Activated naive CD8-positive, alpha-beta T cell (primary cell): ENCODE measurements at regions not wholly inside any gene's neighbourhood (a gene's known extent, or its start where the extent isn't known, plus 50 kb on each side); places are given as distances from the start of the nearest gene placed in this dataset.
"Not testable (repeated sequence)": the region's sequence is repeated elsewhere in the genome, so short reads cannot be mapped to it uniquely, and the experiment has no call there.

Source experiments
- H3K27ac Mint-ChIP-seq: one replicate; pipeline ENCODE4 v1.8.0; 2021; ENCODE audit warnings: mixed read lengths
- H3K27me3 Mint-ChIP-seq: one replicate; pipeline ENCODE4 v1.8.0; 2021; ENCODE audit warnings: mixed read lengths
- H3K36me3 Mint-ChIP-seq: one replicate; pipeline ENCODE4 v1.8.0; 2021; ENCODE audit warnings: mixed read lengths
- H3K4me1 Mint-ChIP-seq: one replicate; pipeline ENCODE4 v1.8.0; 2021; ENCODE audit warnings: low read depth, mixed read lengths
- H3K4me3 Mint-ChIP-seq: one replicate; pipeline ENCODE4 v1.8.0; 2021; ENCODE audit warnings: mild to moderate bottlenecking, mixed read lengths
- H3K9me3 Mint-ChIP-seq: one replicate; pipeline ENCODE4 v1.8.0; 2021; ENCODE audit warnings: low read depth, mixed read lengths

DNA sequence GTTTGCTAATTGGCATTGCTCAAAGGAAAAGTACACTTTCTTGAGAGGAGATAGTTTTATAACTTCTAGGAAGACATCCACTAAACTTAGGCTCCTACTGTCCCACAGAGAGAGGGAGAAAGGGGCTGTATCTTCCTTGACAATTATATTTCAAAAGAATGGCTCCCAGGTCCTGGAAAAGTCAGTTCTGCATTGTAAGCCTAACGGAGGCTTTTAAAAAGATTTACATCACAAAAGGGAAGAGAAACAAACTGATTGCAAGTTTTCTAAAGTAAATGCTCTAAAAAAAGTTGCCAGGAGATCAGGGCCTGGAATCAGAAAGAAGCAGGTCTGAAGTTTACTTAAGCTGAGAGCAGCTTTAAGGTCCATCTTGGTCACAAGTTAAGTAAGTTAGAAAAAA lies 839.5 kb downstream of the FRK start:
- Mint-ChIP-seq H3K27me3 (no peaks in the 10 kb centered on the region), H3K27ac (no peak overlapping the region), H3K4me1 (no peaks in the 10 kb centered on the region), H3K4me3 (no peak overlapping the region), H3K9me3 (peaks cover 4% of the 10 kb centered on the region), H3K36me3 (no peaks in the 10 kb centered on the region)

GRCh38 chr6:115220551-115221159 lies 840.0 kb downstream of the FRK start:
- peaks cover 4% of the 10 kb centered on the region for H3K9me3 Mint-ChIP-seq
- H3K27ac Mint-ChIP-seq: no peak overlapping the region
- H3K36me3 Mint-ChIP-seq: no peaks in the 10 kb centered on the region
- no peaks in the 10 kb centered on the region for H3K27me3 Mint-ChIP-seq
- H3K4me3 Mint-ChIP-seq: no peak overlapping the region
- no peaks in the 10 kb centered on the region for H3K4me1 Mint-ChIP-seq

GRCh38 chr6:115219645-115220044 lies 841.0 kb downstream of the FRK start:
- H3K4me1 Mint-ChIP-seq: no peaks in the 10 kb centered on the region
- peaks cover 4% of the 10 kb centered on the region for H3K9me3 Mint-ChIP-seq
- no peak overlapping the region for H3K27ac Mint-ChIP-seq
- H3K4me3 Mint-ChIP-seq: no peak overlapping the region
- H3K36me3 Mint-ChIP-seq: no peaks in the 10 kb centered on the region
- no peaks in the 10 kb centered on the region for H3K27me3 Mint-ChIP-seq

DNA sequence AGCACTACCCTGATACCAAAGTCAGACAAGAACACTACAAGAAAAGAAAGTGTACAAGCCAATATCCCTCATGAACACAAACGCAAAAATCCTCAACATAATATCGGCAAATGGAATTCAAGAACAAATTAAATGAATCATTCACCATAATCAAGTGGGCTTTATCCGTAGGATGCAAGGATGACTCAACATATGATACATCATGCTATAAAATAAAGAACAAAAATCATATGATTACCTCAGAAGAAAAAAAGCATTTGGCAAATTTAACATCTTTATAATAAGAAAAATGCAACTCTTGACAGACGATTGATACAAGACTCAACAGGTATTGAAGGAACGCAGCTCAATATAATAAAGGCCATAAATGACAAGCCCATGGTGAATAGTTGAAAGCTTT lies 843.9 kb downstream of the FRK start:
- Mint-ChIP-seq H3K4me3 (no peak overlapping the region), H3K36me3 (no peaks in the 10 kb centered on the region), H3K4me1 (no peaks in the 10 kb centered on the region), H3K9me3 (peaks cover 3% of the 10 kb centered on the region), H3K27ac (no peak overlapping the region), H3K27me3 (no peaks in the 10 kb centered on the region)

DNA sequence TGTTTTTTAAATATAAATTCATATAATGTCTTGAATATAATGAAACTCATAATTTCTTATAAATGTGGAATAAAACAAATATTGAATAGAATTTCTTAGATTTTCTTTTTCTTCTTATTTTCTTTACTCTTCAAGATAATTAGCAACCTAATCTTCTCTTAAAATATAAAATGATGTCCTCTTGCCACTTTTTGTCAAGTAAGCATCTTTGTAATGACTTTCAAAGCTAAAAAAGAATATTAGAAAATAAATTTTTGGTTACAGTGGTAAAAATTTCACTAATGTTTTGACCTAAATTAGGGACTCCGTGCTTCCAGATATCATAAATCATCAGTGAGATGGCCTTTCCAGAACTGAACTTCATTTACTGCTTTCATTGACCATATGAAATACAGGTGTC lies 846.4 kb downstream of the FRK start:
- Mint-ChIP-seq H3K27ac (no peak overlapping the region), H3K27me3 (no peaks in the 10 kb centered on the region), H3K9me3 (peaks cover 12% of the 10 kb centered on the region), H3K36me3 (no peaks in the 10 kb centered on the region), H3K4me3 (no peak overlapping the region), H3K4me1 (no peaks in the 10 kb centered on the region)

GRCh38 chr6:115203381-115203780 lies 857.3 kb downstream of the FRK start:
- Mint-ChIP-seq H3K9me3 (peaks cover 18% of the 10 kb centered on the region), H3K27ac (no peak overlapping the region), H3K4me1 (no peaks in the 10 kb centered on the region), H3K27me3 (no peaks in the 10 kb centered on the region), H3K4me3 (no peak overlapping the region), H3K36me3 (no peaks in the 10 kb centered on the region)

DNA sequence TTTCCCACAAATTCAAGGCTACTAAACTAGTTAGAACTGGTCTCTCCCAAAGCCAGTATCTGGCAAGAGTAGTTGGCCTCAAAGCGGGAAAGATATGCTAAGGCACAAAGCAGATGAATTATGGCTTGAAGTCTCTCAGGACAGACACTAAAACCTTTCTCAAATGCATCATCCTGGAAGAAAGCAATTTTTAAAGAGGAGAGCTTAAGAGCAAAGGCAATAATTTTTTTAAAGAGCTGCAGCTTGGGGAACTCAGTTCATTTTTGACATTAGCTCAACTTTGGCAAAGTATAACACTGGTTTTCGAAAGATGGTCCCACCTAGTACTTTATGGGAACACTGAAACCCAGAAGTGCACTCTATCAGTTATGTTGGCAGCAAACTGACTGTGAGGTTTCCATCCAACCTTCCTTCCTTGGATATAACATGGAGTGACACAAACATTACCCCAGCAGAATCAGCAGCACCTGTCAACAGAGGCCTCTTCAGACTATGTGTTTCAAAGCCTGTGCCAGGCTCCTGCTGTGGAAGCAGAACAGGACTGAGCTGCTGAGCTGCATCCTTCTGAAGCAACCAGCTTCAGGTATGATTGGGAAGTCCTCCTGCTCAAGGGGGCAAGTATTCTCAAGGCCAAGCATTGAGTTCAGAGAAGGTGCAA lies 852.3 kb upstream of the HS3ST5 start:
- Mint-ChIP-seq H3K27me3 (no peaks in the 10 kb centered on the region), H3K4me3 (no peak overlapping the region), H3K9me3 (peaks cover 13% of the 10 kb centered on the region), H3K4me1 (no peaks in the 10 kb centered on the region), H3K27ac (no peak overlapping the region), H3K36me3 (no peaks in the 10 kb centered on the region)

GRCh38 chr6:115191989-115192388 lies 849.2 kb upstream of the HS3ST5 start:
- Mint-ChIP-seq H3K27me3 (no peaks in the 10 kb centered on the region), H3K36me3 (no peaks in the 10 kb centered on the region), H3K27ac (no peak overlapping the region), H3K4me3 (no peak overlapping the region), H3K4me1 (no peaks in the 10 kb centered on the region), H3K9me3 (peaks cover 4% of the 10 kb centered on the region)

GRCh38 chr6:115190534-115190933 lies 847.7 kb upstream of the HS3ST5 start:
- Mint-ChIP-seq H3K4me1 (no peaks in the 10 kb centered on the region), H3K9me3 (peaks cover 4% of the 10 kb centered on the region), H3K27me3 (no peaks in the 10 kb centered on the region), H3K36me3 (no peaks in the 10 kb centered on the region), H3K27ac (no peak overlapping the region), H3K4me3 (no peak overlapping the region)

DNA sequence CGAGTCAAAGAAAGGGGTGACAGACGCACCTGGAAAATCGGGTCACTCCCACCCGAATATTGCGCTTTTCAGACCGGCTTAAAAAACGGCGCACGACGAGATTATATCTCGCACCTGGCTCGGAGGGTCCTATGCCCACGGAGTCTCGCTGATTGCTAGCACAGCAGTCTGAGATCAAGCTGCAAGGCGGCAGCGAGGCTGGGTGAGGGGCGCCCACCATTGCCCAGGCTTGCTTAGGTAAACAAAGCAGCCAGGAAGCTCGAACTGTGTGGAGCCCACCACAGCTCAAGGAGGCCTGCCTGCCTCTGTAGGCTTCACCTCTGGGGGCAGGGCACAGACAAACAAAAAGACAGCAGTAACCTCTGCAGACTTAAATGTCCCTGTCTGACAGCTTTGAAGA lies 832.6 kb upstream of the HS3ST5 start:
- H3K27me3 Mint-ChIP-seq, H3K4me3 Mint-ChIP-seq, H3K27ac Mint-ChIP-seq, H3K4me1 Mint-ChIP-seq, H3K36me3 Mint-ChIP-seq, H3K9me3 Mint-ChIP-seq: not testable (repeated sequence)

- not testable (repeated sequence) for H3K27me3 Mint-ChIP-seq, H3K36me3 Mint-ChIP-seq, H3K27ac Mint-ChIP-seq, H3K4me3 Mint-ChIP-seq, H3K4me1 Mint-ChIP-seq, H3K9me3 Mint-ChIP-seq
Measured at GRCh38 chr6:115165912-115166311, 823.1 kb upstream of the HS3ST5 start.

GRCh38 chr6:115159733-115160132 lies 816.9 kb upstream of the HS3ST5 start:
- H3K4me1 Mint-ChIP-seq: no peaks in the 10 kb centered on the region
- H3K27ac Mint-ChIP-seq: no peak overlapping the region
- no peak overlapping the region for H3K4me3 Mint-ChIP-seq
- peaks cover 4% of the 10 kb centered on the region for H3K9me3 Mint-ChIP-seq
- H3K36me3 Mint-ChIP-seq: no peaks in the 10 kb centered on the region
- no peaks in the 10 kb centered on the region for H3K27me3 Mint-ChIP-seq

DNA sequence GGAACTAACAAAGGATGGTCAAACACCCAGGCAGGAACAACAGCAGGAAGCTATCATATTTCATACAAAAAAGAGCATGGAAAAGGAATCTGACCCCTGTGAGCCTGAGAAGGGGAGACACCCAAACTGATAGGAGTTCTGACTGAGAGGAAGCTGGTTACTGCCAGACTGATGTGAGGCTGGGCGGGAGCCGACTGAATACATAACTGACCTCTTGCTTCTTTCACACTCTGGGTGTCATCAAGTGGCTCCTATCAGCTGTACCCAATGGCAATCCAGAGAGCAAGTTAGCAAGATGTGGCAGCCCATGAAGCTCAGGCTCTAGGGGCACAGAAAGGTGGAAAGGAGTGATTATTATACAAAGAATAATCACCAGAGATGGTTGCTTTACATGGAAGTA lies 795.1 kb upstream of the HS3ST5 start:
- Mint-ChIP-seq H3K27ac (no peak overlapping the region), H3K9me3 (peaks cover 4% of the 10 kb centered on the region), H3K36me3 (no peaks in the 10 kb centered on the region), H3K4me1 (no peaks in the 10 kb centered on the region), H3K27me3 (no peaks in the 10 kb centered on the region), H3K4me3 (no peak overlapping the region)

GRCh38 chr6:115133790-115134189 lies 791.0 kb upstream of the HS3ST5 start:
- Mint-ChIP-seq H3K4me1 (no peaks in the 10 kb centered on the region), H3K27me3 (no peaks in the 10 kb centered on the region), H3K9me3 (peaks cover 4% of the 10 kb centered on the region), H3K27ac (no peak overlapping the region), H3K36me3 (no peaks in the 10 kb centered on the region), H3K4me3 (no peak overlapping the region)

DNA sequence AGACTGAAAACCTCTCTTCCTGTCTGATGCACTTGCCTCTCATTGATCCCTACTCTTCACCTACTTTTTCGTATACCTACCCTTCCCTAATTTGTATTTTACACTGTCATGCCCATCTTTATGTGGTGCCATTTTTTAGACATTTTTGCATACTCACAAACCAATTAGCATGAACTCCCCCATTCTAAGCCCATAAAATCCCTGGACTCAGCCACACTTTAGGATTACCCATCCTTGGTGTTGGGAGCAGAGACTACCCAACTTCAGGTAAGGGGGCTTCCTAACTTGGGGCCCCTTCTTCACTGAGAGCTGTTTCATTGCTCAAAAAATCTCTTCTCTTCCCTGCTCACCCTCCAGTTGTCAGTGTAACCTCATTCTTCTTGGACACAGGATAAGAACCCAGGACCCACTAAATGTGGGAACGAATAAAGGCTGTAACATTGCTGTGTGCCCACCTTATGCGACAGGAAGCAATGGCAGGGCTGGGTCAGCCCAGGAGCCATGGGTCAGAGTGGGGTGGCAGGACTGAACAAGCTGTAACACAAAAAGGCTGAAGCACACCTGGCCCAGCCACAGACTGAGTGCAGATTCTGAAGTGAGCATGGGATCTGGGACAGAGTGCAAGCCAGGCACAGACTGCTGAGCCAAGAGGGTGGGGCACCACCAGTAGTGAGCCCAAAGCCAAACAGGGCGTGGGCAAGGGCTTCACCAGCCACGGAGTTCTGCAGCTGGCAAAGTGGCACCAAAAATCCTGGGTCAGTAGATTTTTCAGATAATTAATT lies 789.1 kb upstream of the HS3ST5 start:
- Mint-ChIP-seq H3K9me3 (peaks cover under 1% of the 10 kb centered on the region), H3K27me3 (no peaks in the 10 kb centered on the region), H3K4me1 (no peaks in the 10 kb centered on the region), H3K27ac (no peak overlapping the region), H3K4me3 (no peak overlapping the region), H3K36me3 (no peaks in the 10 kb centered on the region)

DNA sequence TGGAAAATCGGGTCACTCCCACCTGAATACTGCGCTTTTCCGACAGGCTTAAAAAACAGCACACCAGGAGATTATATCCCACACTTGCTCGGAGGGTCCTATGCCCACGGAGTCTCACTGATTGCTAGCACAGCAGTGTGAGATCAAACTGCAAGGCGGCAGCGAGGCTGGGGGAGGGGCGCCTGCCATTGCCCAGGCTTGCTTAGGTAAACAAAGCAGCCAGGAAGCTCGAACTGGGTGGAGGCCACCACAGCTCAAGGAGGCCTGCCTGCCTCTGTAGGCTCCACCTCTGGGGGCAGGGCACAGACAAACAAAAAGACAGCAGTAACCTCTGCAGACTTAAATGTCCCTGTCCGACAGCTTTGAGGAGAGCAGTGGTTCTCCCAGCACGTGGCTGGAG lies 778.7 kb upstream of the HS3ST5 start:
- H3K9me3 Mint-ChIP-seq, H3K27ac Mint-ChIP-seq, H3K36me3 Mint-ChIP-seq, H3K4me1 Mint-ChIP-seq, H3K27me3 Mint-ChIP-seq, H3K4me3 Mint-ChIP-seq: not testable (repeated sequence)
